GM12878 (cell line): ENCODE measurements at regions not wholly inside any gene's neighbourhood (a gene's known extent, or its start where the extent isn't known, plus 50 kb on each side); places are given as distances from the start of the nearest gene placed in this dataset.

Experiments
- ATAC-seq: fragments of 200-7000 bp; cut with Tn5 transposase; 3 replicates; pipeline ENCODE4 v1.9.1; 2020; ENCODE audit warnings: mild to moderate bottlenecking, moderate library complexity
- BruUV-seq: library from RNA; stranded (reverse); fragments of 400-500 nt; replicated peaks from 2 replicates; lab custom pipeline; 2021; lab: Mats Ljungman, UMichigan
- CTCF ChIA-PET: fragments of 300-600 bp; sonication (Branson Sonifier 250); formaldehyde crosslinking; extraction: SDS; loops from one replicate; lab custom pipeline; 2021; ENCODE audit warnings: inconsistent platforms; lab: Yijun Ruan, JAX
- POLR2A ChIA-PET: fragments of 350-600 bp; formaldehyde crosslinking; extraction: SDS; loops from one replicate; lab custom pipeline; 2021; ENCODE audit warnings: inconsistent platforms; lab: Charles Lee
- RAD21 ChIA-PET: fragments of 300-600 bp; sonication (Branson Sonifier 250); formaldehyde crosslinking; loops from one replicate; lab custom pipeline; 2023; ENCODE audit warnings: antibody characterized with exemption; ENCODE audit not compliant: unreplicated experiment; lab: Charles Lee
- SMC1A ChIA-PET: fragments of 300-600 bp; sonication (Branson Sonifier 250); formaldehyde crosslinking; loops from one replicate; lab custom pipeline; 2023; ENCODE audit not compliant: unreplicated experiment, uncharacterized antibody; lab: Charles Lee
- DNase-seq: peaks from one replicate; pipeline ENCODE4 v3.0.0-alpha.2; 2011; ENCODE audit warnings: low read depth, low spot score
- FAIRE-seq: peaks from 3 replicates; lab custom pipeline; 2011; peaks lifted over from hg19 to GRCh38; lab: Jason Lieb, UNC
- H2AFZ ChIP-seq: 2 replicates; pipeline ENCODE4 v1.6.0; 2011; ENCODE audit warnings: low read depth, low read length, control low read depth; ENCODE audit not compliant: control insufficient read depth
- H3K27ac ChIP-seq: 2 replicates; pipeline ENCODE4 v1.5.1; 2011; ENCODE audit warnings: control low read depth; ENCODE audit not compliant: control insufficient read depth, insufficient read depth
- H3K27me3 ChIP-seq, 2 experiments: replicated peaks in 1 of 2; 2 replicates each; pipeline versions ENCODE4 v1.6.0 to v1.6.1; 2011; ENCODE audit warnings: low read length in 1 of 2; ENCODE audit not compliant: control insufficient read depth in 2 of 2, insufficient read depth in 2 of 2
- H3K36me3 ChIP-seq, 2 experiments: 2 replicates each; pipeline ENCODE4 v1.5.1; 2011; ENCODE audit warnings: low read length in 1 of 2; ENCODE audit not compliant: control insufficient read depth in 2 of 2, insufficient read depth in 2 of 2
- H3K4me1 ChIP-seq: 2 replicates; pipeline ENCODE4 v1.6.1; 2011; ENCODE audit warnings: mild to moderate bottlenecking, low read length, moderate library complexity, mixed read lengths; ENCODE audit not compliant: control insufficient read depth, insufficient read depth
- H3K4me2 ChIP-seq: 2 replicates; pipeline ENCODE4 v1.6.0; 2011; ENCODE audit warnings: control low read depth; ENCODE audit not compliant: control insufficient read depth, insufficient read depth
- H3K4me3 ChIP-seq: fragments of 200-600 bp; sonication (generic); 2 replicates; pipeline ENCODE4 v1.5.1; 2016
- H3K79me2 ChIP-seq: 2 replicates; pipeline ENCODE4 v1.6.0; 2011; ENCODE audit warnings: low read length; ENCODE audit not compliant: control insufficient read depth, insufficient read depth
- H3K9ac ChIP-seq: 2 replicates; pipeline ENCODE4 v1.8.0; 2011; ENCODE audit warnings: low read length, control low read depth, mixed read lengths; ENCODE audit not compliant: control insufficient read depth, insufficient read depth
- H3K9me3 ChIP-seq: replicated peaks from 3 replicates; pipeline ENCODE4 v1.5.1; 2011; ENCODE audit warnings: mild to moderate bottlenecking, low read length; ENCODE audit not compliant: control insufficient read depth, insufficient read depth
- H4K20me1 ChIP-seq: 2 replicates; pipeline ENCODE4 v1.6.0; 2011; ENCODE audit not compliant: control insufficient read depth, insufficient read depth
- ETV6 ChIP-seq, 2 experiments: fragments of 450-650 bp in 1 of 2; IDR thresholded peaks in 1 of 2; conservative IDR thresholded peaks in 1 of 2; 2 replicates each; pipeline ENCODE4 v1.6.1; 2014; ENCODE audit warnings: antibody characterized with exemption in 1 of 2, borderline replicate concordance in 1 of 2, low read depth in 1 of 2, mild to moderate bottlenecking in 1 of 2, moderate library complexity in 1 of 2
- GABPA ChIP-seq: IDR thresholded peaks from 2 replicates; pipeline ENCODE4 v1.6.1; 2014; ENCODE audit warnings: antibody characterized with exemption, low read depth, mild to moderate bottlenecking, inconsistent platforms
- GATAD2B ChIP-seq: fragments of 450-650 bp; conservative IDR thresholded peaks from 2 replicates; pipeline ENCODE4 v1.6.1; 2017; ENCODE audit warnings: low read depth, mild to moderate bottlenecking, moderate library complexity
- HCFC1 ChIP-seq: fragments of 150-350 bp; IDR thresholded peaks from 2 replicates; pipeline ENCODE4 v1.6.1; 2014; ENCODE audit warnings: low read length
- PKNOX1 ChIP-seq: fragments of 450-650 bp; IDR thresholded peaks from 2 replicates; pipeline ENCODE4 v1.6.1; 2016; ENCODE audit warnings: mild to moderate bottlenecking
- RAD21 ChIP-seq: IDR thresholded peaks from 2 replicates; pipeline ENCODE4 v1.6.1; 2011; ENCODE audit warnings: mild to moderate bottlenecking, low read depth, low read length, moderate library complexity; ENCODE audit not compliant: insufficient read depth
- SP1 ChIP-seq: IDR thresholded peaks from one replicate; pipeline ENCODE4 v1.6.1; 2011; ENCODE audit warnings: low read depth, low read length
- whole genome bisulfite sequencing: methylation state at CpG from one replicate; pipeline ENCODE4 v1.1.6; 2016; ENCODE audit warnings: low lambda C conversion rate; ENCODE audit not compliant: insufficient replicate concordance, insufficient coverage; ENCODE audit errors: missing lambda C conversion rate; 5-methylcytosine and 5-hydroxymethylcytosine counted together
- in situ Hi-C: fragments of 300-500 bp; cut with MboI; formaldehyde crosslinking; loops from 9 replicates; pipeline ENCODE4 v1.14.3; 2018; ENCODE audit warnings: mixed read lengths
- intact Hi-C: fragments of 100-400 bp; cut with micrococcal nuclease; formaldehyde crosslinking; loops from one replicate; pipeline ENCODE4 v1.14.2; 2022; ENCODE audit not compliant: unreplicated experiment
- TF ChIP-seq, protein P1 (sequence below): IDR thresholded peaks from 2 replicates; pipeline ENCODE4 v1.6.1; 2011; ENCODE audit warnings: mild to moderate bottlenecking, low read depth, low read length, moderate library complexity; ENCODE audit not compliant: insufficient replicate concordance
- TF ChIP-seq, protein P2 (sequence below): fragments of 450-650 bp; IDR thresholded peaks from 2 replicates; pipeline ENCODE4 v1.6.1; 2017; ENCODE audit warnings: mild to moderate bottlenecking, moderate library complexity

DNA sequence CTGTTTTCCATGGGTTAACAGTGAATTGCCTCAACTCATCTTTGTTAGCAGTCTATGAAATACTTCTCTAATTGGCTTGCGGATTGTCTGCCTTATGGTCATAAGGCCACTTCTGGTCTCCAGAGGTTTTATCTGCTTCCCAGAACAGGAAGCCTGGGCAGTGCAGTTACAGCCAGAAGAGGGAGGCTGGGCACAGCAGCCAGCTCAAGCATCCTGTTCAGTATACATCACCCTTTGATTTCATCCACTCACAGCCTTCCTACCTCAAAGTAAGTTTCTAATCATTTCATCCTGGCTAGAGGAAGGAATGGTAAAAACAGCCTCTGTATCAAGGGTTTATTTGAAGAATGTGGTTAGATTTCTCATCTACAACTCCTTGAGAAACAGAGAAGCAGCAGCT lies 311.5 kb upstream of the DEPDC1 start (continued):
- TF ChIP-seq, protein P1, sequence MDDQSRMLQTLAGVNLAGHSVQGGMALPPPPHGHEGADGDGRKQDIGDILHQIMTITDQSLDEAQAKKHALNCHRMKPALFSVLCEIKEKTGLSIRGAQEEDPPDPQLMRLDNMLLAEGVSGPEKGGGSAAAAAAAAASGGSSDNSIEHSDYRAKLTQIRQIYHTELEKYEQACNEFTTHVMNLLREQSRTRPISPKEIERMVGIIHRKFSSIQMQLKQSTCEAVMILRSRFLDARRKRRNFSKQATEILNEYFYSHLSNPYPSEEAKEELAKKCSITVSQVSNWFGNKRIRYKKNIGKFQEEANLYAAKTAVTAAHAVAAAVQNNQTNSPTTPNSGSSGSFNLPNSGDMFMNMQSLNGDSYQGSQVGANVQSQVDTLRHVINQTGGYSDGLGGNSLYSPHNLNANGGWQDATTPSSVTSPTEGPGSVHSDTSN, result no peak
- TF ChIP-seq ETV6 (conservative IDR thresholded peaks at IDR 0.05 in 1 of 2, IDR thresholded peaks at IDR 0.05 in 1 of 2; ENCODE audit: borderline replicate concordance in 1 of 2, low read depth in 1 of 2), result no peak
- TF ChIP-seq, protein P2, sequence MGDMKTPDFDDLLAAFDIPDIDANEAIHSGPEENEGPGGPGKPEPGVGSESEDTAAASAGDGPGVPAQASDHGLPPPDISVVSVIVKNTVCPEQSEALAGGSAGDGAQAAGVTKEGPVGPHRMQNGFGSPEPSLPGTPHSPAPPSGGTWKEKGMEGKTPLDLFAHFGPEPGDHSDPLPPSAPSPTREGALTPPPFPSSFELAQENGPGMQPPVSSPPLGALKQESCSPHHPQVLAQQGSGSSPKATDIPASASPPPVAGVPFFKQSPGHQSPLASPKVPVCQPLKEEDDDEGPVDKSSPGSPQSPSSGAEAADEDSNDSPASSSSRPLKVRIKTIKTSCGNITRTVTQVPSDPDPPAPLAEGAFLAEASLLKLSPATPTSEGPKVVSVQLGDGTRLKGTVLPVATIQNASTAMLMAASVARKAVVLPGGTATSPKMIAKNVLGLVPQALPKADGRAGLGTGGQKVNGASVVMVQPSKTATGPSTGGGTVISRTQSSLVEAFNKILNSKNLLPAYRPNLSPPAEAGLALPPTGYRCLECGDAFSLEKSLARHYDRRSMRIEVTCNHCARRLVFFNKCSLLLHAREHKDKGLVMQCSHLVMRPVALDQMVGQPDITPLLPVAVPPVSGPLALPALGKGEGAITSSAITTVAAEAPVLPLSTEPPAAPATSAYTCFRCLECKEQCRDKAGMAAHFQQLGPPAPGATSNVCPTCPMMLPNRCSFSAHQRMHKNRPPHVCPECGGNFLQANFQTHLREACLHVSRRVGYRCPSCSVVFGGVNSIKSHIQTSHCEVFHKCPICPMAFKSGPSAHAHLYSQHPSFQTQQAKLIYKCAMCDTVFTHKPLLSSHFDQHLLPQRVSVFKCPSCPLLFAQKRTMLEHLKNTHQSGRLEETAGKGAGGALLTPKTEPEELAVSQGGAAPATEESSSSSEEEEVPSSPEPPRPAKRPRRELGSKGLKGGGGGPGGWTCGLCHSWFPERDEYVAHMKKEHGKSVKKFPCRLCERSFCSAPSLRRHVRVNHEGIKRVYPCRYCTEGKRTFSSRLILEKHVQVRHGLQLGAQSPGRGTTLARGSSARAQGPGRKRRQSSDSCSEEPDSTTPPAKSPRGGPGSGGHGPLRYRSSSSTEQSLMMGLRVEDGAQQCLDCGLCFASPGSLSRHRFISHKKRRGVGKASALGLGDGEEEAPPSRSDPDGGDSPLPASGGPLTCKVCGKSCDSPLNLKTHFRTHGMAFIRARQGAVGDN, result no peak

DNA sequence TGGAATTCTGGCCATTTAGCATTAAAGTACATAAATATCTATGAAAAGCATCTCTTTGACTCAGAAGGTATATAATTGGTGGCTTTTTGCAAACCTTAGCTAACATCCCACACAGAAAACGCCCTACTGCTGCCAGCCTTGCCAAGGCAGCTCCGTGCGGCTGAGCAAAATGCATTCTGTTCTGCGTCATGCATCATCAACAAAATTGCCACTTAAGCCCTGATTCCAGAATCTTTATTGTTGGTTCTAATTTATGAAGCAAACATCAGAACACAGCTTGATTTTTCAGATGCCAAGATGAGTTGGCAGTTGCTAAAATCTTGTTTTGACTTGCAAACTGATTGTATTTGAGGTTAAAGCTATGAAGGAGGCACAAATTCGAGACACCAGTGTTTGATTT lies 314.9 kb upstream of the DEPDC1 start:
- RAD21 ChIA-PET, result no interaction called here
- no peak overlapping the region for H3K4me2 ChIP-seq
- H3K36me3 ChIP-seq, result no peaks in the 10 kb centered on the region
- DNase-seq (no peak), ATAC-seq (no peak), FAIRE-seq (no peak)
- SMC1A ChIA-PET, result interaction anchor here (1.8 kb wide), 1 partner anchor 11 kb away, joined by 5 read pairs; no protein-coding TSS in a partner anchor
- WGBS, result 33% methylated on average over 5 of the region's 5 CpGs
- TF ChIP-seq SP1 (no peak), PKNOX1 (no peak), HCFC1 (no peak), GATAD2B (no peak), RAD21 (no peak), GABPA (no peak)
- TF ChIP-seq, protein P1, result no peak
- H3K4me1 ChIP-seq, result no peaks in the 10 kb centered on the region
- no TSS peak for BruUV-seq
- H2AFZ ChIP-seq, result no peak overlapping the region
- intact Hi-C loops (no loop called here), in situ Hi-C loops (no loop called here)
- no peaks in the 10 kb centered on the region for H3K9me3 ChIP-seq
- POLR2A ChIA-PET, result no interaction called here
- H3K27me3 ChIP-seq, result no peaks in the 10 kb centered on the region
- no peak overlapping the region for H3K27ac ChIP-seq
- H4K20me1 ChIP-seq, result no peaks in the 10 kb centered on the region
- H3K4me3 ChIP-seq, result no peak overlapping the region
- no peak overlapping the region for H3K9ac ChIP-seq
- CTCF ChIA-PET, result interaction anchor here (0.7 kb wide), 1 partner anchor 1684 kb away, joined by 3 read pairs; no protein-coding TSS in a partner anchor
- H3K79me2 ChIP-seq, result no peaks in the 10 kb centered on the region
